Adrenal gland (tissue), 9 donors: ENCODE measurements at regions not wholly inside any gene's neighbourhood (a gene's known extent, or its start where the extent isn't known, plus 50 kb on each side); places are given as distances from the start of the nearest gene placed in this dataset.
"Not testable (repeated sequence)": the region's sequence is repeated elsewhere in the genome, so short reads cannot be mapped to it uniquely, and the experiment has no call there.

Experiments
- DNase-seq, 7 donors: peaks; one replicate each; pipeline ENCODE4 v3.0.0-alpha.2; 2019 to 2020
- H3K27ac ChIP-seq, 5 donors: fragments of 200-600 bp; sonication (generic) in 4 of 5; 1 replicate in 3 of 5; 2 replicates in 2 of 5; pipeline versions ENCODE4 v1.5.1 to v1.8.0; 2016 to 2020; ENCODE audit warnings: mild to moderate bottlenecking in 1 of 5
- H3K27me3 ChIP-seq: fragments of 200-600 bp; 2 replicates; pipeline ENCODE4 v1.8.0; 2021
- H3K36me3 ChIP-seq, 2 donors: fragments of 200-600 bp; replicated peaks in 1 of 2; 1 replicate in 1 of 2; 2 replicates in 1 of 2; pipeline versions ENCODE4 v1.5.1 to v1.8.0; 2018 to 2022
- H3K4me1 ChIP-seq, 2 donors: fragments of 200-600 bp; replicated peaks in 1 of 2; 1 replicate in 1 of 2; 2 replicates in 1 of 2; pipeline versions ENCODE4 v1.5.1 to v1.8.0; 2018 to 2021
- H3K4me3 ChIP-seq, 4 donors: fragments of 200-600 bp; sonication (generic) in 3 of 4; one replicate each; pipeline ENCODE4 v1.5.1; 2016 to 2018
- H3K9me3 ChIP-seq, 3 donors: fragments of 200-600 bp; sonication (generic) in 1 of 3; replicated peaks in 1 of 3; 1 replicate in 2 of 3; 2 replicates in 1 of 3; pipeline versions ENCODE4 v1.5.1 to v1.8.0; 2016 to 2021
- CTCF ChIP-seq, 6 experiments: fragments of 450-650 bp in 4 of 6; fragments of 200-600 bp in 2 of 6; sonication (generic) in 1 of 6; IDR thresholded peaks; 1 replicate in 5 of 6; 2 replicates in 1 of 6; pipeline versions ENCODE4 v1.5.1 to v1.8.0; 2016 to 2021; ENCODE audit warnings: antibody characterized with exemption in 6 of 6, mild to moderate bottlenecking in 2 of 6, moderate library complexity in 1 of 6
- POLR2A ChIP-seq, 2 donors: fragments of 450-650 bp; IDR thresholded peaks; one replicate each; pipeline ENCODE4 v1.6.1; 2017; ENCODE audit warnings: antibody characterized with exemption in 2 of 2, mild to moderate bottlenecking in 2 of 2, moderate library complexity in 1 of 2
- WGBS, 4 donors: extraction: QIAGEN DNeasy Blood & Tissue Kit in 2 of 4; methylation state at CpG; one replicate each; pipeline versions ENCODE4 v1.1.5 to v1.1.7; 2013 to 2017; 5-methylcytosine and 5-hydroxymethylcytosine counted together
- intact Hi-C, 2 donors: fragments of 100-400 bp; cut with DNase I; formaldehyde crosslinking; loops; one replicate each; pipeline versions ENCODE4 v1.14.1 to v1.15.0; 2022 to 2023
- donor health status: healthy with polysubstance abuse.
- donor health status: Bipolar disorder and iron deficiency.
- donor health status: DM: yes; HTN: yes; CAD: no.
- donor health status: DM: no; HTN: no; CAD: no.
- donor health status: DM: no; HTN: no; CAD: no.

- Histone ChIP-seq H3K27ac (no peak overlapping the region), H3K9me3 (no peaks in the 10 kb centered on the region), H3K4me1 (no peaks in the 10 kb centered on the region), H3K27me3 (no peaks in the 10 kb centered on the region), H3K36me3 (no peaks in the 10 kb centered on the region), H3K4me3 (no peak overlapping the region)
- TF ChIP-seq CTCF (IDR thresholded peaks at IDR 0.05) (no peak), POLR2A (IDR thresholded peaks at IDR 0.05) (no peak)
- no peak for DNase-seq
- intact Hi-C loops = no loop called here
- 81 to 93% (median 87%) methylated on average over 1 of the region's 1 CpG for WGBS, 4 donors
Observed at GRCh38 chr2:82939211-82939610, 1519.9 kb downstream of the SUCLG1 start.

- H3K36me3 ChIP-seq, intact Hi-C loops, H3K27me3 ChIP-seq, DNase-seq, H3K4me3 ChIP-seq, H3K27ac ChIP-seq, H3K9me3 ChIP-seq, H3K4me1 ChIP-seq: not testable (repeated sequence)
- 92 to 100% (median 95%) methylated on average over 3 to 40 of the region's 40 CpGs for WGBS, 4 donors
Observed at GRCh38 chr2:82938321-82938845, 1520.7 kb downstream of the SUCLG1 start.

GRCh38 chr2:82913566-82913965 lies 1545.5 kb downstream of the SUCLG1 start:
- H3K9me3 ChIP-seq = peaks cover 0 to 6% (median 0%) of the 10 kb centered on the region in 3 donors
- no peak for DNase-seq
- H3K27me3 ChIP-seq = no peaks in the 10 kb centered on the region
- H3K27ac ChIP-seq = no peak overlapping the region
- TF ChIP-seq POLR2A (IDR thresholded peaks at IDR 0.05) (no peak), CTCF (IDR thresholded peaks at IDR 0.05) (no peak)
- intact Hi-C loops = no loop called here
- no peaks in the 10 kb centered on the region for H3K36me3 ChIP-seq
- H3K4me3 ChIP-seq = no peak overlapping the region
- no peaks in the 10 kb centered on the region for H3K4me1 ChIP-seq
- 75 to 82% (median 79%) methylated on average over 2 of the region's 2 CpGs for whole genome bisulfite sequencing, 4 donors

- no peaks in the 10 kb centered on the region for H3K36me3 ChIP-seq
- TF ChIP-seq CTCF (IDR thresholded peaks at IDR 0.05) (no peak), POLR2A (IDR thresholded peaks at IDR 0.05) (no peak)
- DNase-seq = no peak
- whole genome bisulfite sequencing, 4 donors = 78 to 87% (median 85%) methylated on average over 6 of the region's 6 CpGs
- no peaks in the 10 kb centered on the region for H3K27me3 ChIP-seq
- no peak overlapping the region for H3K27ac ChIP-seq
- H3K9me3 ChIP-seq = no peaks in the 10 kb centered on the region
- H3K4me3 ChIP-seq = no peak overlapping the region
- H3K4me1 ChIP-seq = no peaks in the 10 kb centered on the region
- intact Hi-C loops = no loop called here
Observed at GRCh38 chr2:82896117-82896516, 1563.0 kb downstream of the SUCLG1 start.

- intact Hi-C loops = no loop called here
- TF ChIP-seq CTCF (IDR thresholded peaks at IDR 0.05) (no peak), POLR2A (IDR thresholded peaks at IDR 0.05) (no peak)
- no peaks in the 10 kb centered on the region for H3K27me3 ChIP-seq
- no peak overlapping the region for H3K4me3 ChIP-seq
- no peaks in the 10 kb centered on the region for H3K9me3 ChIP-seq
- WGBS, 4 donors = 48 to 50% (median 50%) methylated on average over 2 of the region's 2 CpGs
- H3K27ac ChIP-seq = no peak overlapping the region
- no peaks in the 10 kb centered on the region for H3K36me3 ChIP-seq
- H3K4me1 ChIP-seq = no peaks in the 10 kb centered on the region
- DNase-seq = no peak
Observed at GRCh38 chr2:82893190-82893589, 1565.9 kb downstream of the SUCLG1 start.
